ENCODE measurements at regions not wholly inside any gene's neighbourhood (a gene's known extent, or its start where the extent isn't known, plus 50 kb on each side); places are given as distances from the start of the nearest gene placed in this dataset.

- no peak for DNase-seq (ENCODE audit: low read depth)
- no peak for TF ChIP-seq CTCF (conservative IDR thresholded peaks at IDR 0.05; ENCODE audit: low read depth, low read length)
- no peak overlapping the region for H3K4me3 ChIP-seq (ENCODE audit: low read depth, low read length)
Observed at GRCh38 chr10:90975096-90975495, 54.2 kb upstream of the ANKRD1 start.

- no peak for DNase-seq (ENCODE audit: low read depth)
- no peak for TF ChIP-seq CTCF (conservative IDR thresholded peaks at IDR 0.05; ENCODE audit: low read depth, low read length)
- H3K4me3 ChIP-seq (ENCODE audit: low read depth, low read length), result no peak overlapping the region
Observed at GRCh38 chr10:90977162-90977854, 56.4 kb upstream of the ANKRD1 start.

- no peak for TF ChIP-seq CTCF (conservative IDR thresholded peaks at IDR 0.05; ENCODE audit: low read depth, low read length)
- no peak overlapping the region for H3K4me3 ChIP-seq (ENCODE audit: low read depth, low read length)
- no peak for DNase-seq (ENCODE audit: low read depth)
Observed at GRCh38 chr10:90977855-90978486, 57.1 kb upstream of the ANKRD1 start.

- H3K4me3 ChIP-seq (ENCODE audit: low read depth, low read length), result no peak overlapping the region
- no peak for TF ChIP-seq CTCF (conservative IDR thresholded peaks at IDR 0.05; ENCODE audit: low read depth, low read length)
- no peak for DNase-seq (ENCODE audit: low read depth)
Observed at GRCh38 chr10:90982406-90983008, 61.6 kb upstream of the ANKRD1 start.

- TF ChIP-seq CTCF (conservative IDR thresholded peaks at IDR 0.05; ENCODE audit: low read depth, low read length), result no peak
- no peak overlapping the region for H3K4me3 ChIP-seq (ENCODE audit: low read depth, low read length)
- no peak for DNase-seq (ENCODE audit: low read depth)
Observed at GRCh38 chr10:90983914-90984549, 63.1 kb upstream of the ANKRD1 start.

GRCh38 chr10:90984898-90985297 lies 64.0 kb upstream of the ANKRD1 start:
- H3K4me3 ChIP-seq (ENCODE audit: low read depth, low read length), result no peak overlapping the region
- DNase-seq (ENCODE audit: low read depth), result no peak
- TF ChIP-seq CTCF (conservative IDR thresholded peaks at IDR 0.05; ENCODE audit: low read depth, low read length), result no peak
